ENCODE measurements at regions not wholly inside any gene's neighbourhood (a gene's known extent, or its start where the extent isn't known, plus 50 kb on each side); places are given as distances from the start of the nearest gene placed in this dataset.

DNA sequence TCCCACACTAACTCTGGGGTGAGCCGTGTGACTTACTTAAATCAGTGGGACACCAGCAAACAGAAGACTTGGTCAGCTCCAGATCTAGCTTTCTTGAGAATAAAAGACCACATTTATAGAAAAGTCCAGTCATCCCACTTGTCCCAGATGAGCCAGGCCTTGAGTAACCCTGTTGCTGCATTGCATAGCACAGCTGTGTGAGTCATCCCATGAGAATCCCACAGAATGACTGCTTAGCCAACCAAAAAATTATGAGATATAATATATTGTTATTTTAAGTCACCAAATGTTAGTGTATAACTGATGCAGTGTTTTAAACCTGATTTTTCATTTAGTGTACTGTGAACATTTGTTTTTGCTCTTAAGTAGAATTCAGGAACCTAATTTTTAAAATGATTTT lies 94.2 kb upstream of the FSHR start:
- DNase-seq = peak; percentile 16

DNA sequence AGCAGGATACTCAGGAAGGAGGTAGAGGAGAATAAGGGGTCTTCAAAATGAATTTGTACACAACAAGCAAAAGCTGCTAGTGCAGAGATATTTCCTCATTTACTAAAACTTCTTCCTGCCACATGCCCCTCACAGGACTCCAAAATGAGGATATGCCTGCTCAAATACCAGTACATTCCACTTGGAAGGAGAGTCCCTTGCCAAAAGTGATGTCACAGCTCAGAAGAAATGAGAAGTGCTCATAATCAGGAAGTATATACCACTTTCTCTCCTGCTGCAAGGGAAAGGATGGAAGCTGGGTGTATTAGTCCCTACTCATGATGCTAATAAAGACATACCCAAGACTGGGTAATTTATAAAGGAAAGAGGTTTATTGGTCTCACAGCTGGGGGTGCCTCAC lies 87.7 kb upstream of the FSHR start:
- no peak for DNase-seq

DNA sequence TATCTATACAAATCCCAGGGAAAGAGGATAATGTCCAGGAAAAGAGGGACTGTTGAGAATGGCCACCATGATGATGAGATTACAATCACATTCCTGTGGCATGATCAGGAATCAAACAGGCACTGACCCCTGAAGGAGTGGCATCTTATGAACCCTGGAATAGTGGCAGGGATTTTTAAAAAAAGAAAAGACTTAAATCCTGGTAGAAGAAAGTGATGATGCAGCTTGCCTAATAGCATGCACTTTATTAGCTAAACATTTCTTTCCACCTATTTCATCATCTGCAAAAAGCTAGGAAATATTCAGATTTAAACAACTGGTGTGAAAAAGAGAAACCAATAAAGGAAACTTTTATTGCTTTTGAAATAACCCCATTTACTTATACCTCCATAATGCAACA lies 87.2 kb upstream of the FSHR start:
- DNase-seq = no peak

GRCh38 chr2:49240608-49241007 lies 86.3 kb upstream of the FSHR start:
- DNase-seq = no peak

- DNase-seq = no peak
These were observed 84.3 kb upstream of the FSHR start for GRCh38 chr2:49238604-49238960.

DNA sequence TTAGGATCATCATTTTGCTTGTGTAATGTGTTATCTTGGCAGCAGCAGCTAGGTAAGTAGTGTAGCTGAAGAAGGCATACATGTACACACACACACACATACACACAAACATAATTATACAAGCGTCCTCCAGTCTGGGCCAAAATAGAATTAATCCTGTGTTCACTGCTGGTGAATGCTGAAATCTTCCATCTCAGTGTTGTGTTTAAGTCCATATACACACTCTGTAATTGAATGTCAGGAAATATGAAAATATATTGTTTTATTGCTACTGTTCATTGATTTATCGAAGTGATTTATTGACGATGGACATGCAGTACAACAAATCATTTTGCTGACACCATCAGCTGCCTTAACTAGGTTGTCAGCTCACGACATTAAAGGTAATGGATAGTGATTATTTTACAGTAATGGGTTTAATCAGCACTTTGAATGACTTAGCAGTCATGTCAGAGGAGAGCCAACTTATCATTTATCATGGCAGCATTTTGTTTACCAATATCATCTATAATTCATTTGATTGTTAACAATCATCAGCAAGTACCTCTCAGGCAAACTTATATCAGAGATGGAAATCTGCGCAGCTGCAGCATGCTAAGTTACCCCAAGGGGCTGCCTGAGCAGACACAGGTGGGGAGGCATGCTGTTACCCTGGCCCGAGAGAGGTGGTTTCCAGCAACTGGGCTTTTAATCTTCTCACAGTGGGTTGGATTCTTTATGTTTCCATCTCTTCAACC lies 83.7 kb upstream of the FSHR start:
- no peak for DNase-seq

DNA sequence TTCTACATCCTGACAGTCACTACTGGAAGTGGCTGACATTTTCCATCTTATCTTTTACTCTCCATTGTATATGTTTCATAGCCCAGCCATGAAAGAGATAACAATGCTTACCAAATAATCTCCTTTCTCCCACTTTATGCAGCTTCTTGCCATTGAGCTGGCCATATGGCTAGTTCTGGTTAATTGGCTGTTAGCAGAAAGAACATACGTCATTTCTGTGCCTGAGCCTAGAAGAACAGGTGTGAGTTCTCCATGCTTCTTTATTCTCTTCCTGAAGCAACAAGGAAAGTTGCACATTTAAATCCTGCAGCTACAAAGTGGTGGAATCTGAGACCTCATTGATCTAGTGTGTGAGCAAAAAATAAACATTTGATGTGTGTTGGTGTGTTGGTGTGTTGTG lies 82.0 kb upstream of the FSHR start:
- no peak for DNase-seq

DNA sequence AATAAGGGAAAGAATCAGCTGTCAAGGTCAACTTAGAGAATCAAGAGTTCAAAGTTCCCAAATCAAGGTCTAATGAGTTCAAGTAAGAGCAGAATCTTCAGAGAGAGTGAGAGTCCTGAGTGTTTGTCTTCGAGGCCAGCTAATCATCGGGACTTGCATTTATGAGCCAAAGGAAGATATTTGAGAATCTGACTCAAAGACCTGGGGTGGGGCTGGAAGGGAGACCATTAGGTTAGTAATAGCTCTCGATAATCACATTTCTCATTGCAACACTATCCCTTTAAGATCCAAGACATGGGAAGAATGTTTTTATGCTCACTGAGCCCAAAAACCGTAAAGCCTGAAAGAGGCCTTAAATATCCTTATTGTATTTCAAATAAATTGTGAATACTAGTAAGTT lies 72.0 kb upstream of the FSHR start:
- DNase-seq = no peak

GRCh38 chr2:49225126-49225525 lies 70.8 kb upstream of the FSHR start:
- DNase-seq = no peak

GRCh38 chr2:49224426-49225010 lies 70.2 kb upstream of the FSHR start:
- DNase-seq = no peak

GRCh38 chr2:49222975-49223528 lies 68.7 kb upstream of the FSHR start:
- DNase-seq = no peak

DNA sequence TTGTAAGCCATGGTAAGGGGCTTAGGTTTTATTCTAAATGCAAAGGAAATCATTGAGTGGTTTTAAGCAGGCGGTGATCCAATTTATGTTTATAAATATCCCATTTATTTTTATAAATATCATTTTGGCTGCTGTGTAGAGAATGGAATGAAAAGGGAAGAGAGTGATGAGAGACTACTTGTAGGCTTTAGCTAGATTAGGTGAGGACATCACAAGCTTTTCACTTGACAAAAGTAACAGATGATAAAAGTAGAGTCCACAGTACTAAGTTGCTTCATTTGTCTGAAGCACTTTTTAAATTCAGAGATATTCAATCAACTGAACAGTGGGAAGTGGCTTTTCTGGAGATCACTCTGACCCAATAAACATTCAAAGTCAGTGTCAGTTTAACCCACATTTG lies 65.4 kb upstream of the FSHR start:
- DNase-seq = no peak

- no peak for DNase-seq
These were observed 55.9 kb upstream of the FSHR start for GRCh38 chr2:49210191-49210590.

DNA sequence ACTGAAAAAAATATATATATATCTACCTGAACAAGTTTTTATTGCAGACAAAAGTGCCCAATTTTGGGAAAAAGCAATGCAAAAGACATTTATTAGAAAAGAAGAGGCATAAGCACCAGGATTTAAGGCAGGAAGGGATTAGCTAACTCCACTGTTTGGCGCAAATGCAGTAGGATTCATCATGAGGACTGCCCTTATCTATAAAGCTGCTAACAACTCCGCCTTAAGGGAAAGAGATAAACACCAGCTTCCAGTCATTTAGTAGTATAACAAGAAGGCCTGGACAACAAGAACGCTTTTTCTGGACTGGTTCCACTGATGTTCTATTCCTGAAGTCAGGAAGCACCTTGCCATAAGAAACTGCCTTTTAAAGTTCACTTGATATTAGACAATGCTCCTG lies 52.9 kb upstream of the FSHR start:
- no peak for DNase-seq

Data from dermis blood vessel endothelial cell (primary cell).